ENCODE measurements at regions not wholly inside any gene's neighbourhood (a gene's known extent, or its start where the extent isn't known, plus 50 kb on each side); places are given as distances from the start of the nearest gene placed in this dataset.
"Not testable (repeated sequence)": the region's sequence is repeated elsewhere in the genome, so short reads cannot be mapped to it uniquely, and the experiment has no call there.

- TF ChIP-seq YY1 (IDR thresholded peaks at IDR 0.05; ENCODE audit: low read depth) = no peak
Observed at GRCh38 chr6:150503041-150503440, 96.6 kb upstream of the PLEKHG1 start (continued).

- H3K4me3 ChIP-seq (ENCODE audit: low read depth in 2 of 2, low read length in 1 of 2) = no peak overlapping the region
- no peak overlapping the region for H3K27ac ChIP-seq (ENCODE audit: low read depth in 2 of 2, low read length in 1 of 2)
- no peaks in the 10 kb centered on the region for H3F3A ChIP-seq (replicated peaks; ENCODE audit: insufficient read depth)
- H3K79me2 ChIP-seq (ENCODE audit: insufficient read depth) = no peaks in the 10 kb centered on the region
- 23% methylated on average over 5 of the region's 7 CpGs for WGBS (ENCODE audit: low lambda C conversion rate)
- H3K9me2 ChIP-seq = no peaks in the 10 kb centered on the region
- H2AFZ ChIP-seq (ENCODE audit: low read depth) = no peak overlapping the region
- no peaks in the 10 kb centered on the region for H4K20me1 ChIP-seq (ENCODE audit: insufficient read depth)
- TF ChIP-seq USF2 (IDR thresholded peaks at IDR 0.05; ENCODE audit: borderline replicate concordance, low read depth, low read length) (no peak), MXI1 (IDR thresholded peaks at IDR 0.05; ENCODE audit: low read depth, low read length) (no peak), PBX3 (IDR thresholded peaks at IDR 0.05) (no peak), ZBTB33 (IDR thresholded peaks at IDR 0.05; ENCODE audit: borderline replicate concordance, low read depth) (no peak), CTCF (IDR thresholded peaks at IDR 0.05) (no peak), TEAD4 (IDR thresholded peaks at IDR 0.05; ENCODE audit: borderline replicate concordance, insufficient read depth) (no peak), IRF3 (IDR thresholded peaks at IDR 0.05; ENCODE audit: low read depth, low read length) (no peak), RXRA (IDR thresholded peaks at IDR 0.05; ENCODE audit: borderline replicate concordance, low read depth) (no peak), EP300 (IDR thresholded peaks at IDR 0.05; ENCODE audit: borderline replicate concordance in 1 of 2, low read depth in 1 of 2, low read length in 1 of 2) (no peak), POLR2AphosphoS5 (IDR thresholded peaks at IDR 0.05; ENCODE audit: low read depth, low read length) (no peak), NRF1 (IDR thresholded peaks at IDR 0.05; ENCODE audit: low read depth, low read length) (no peak), FOSL2 (IDR thresholded peaks at IDR 0.05; ENCODE audit: borderline replicate concordance, low read depth) (no peak)
- no peak overlapping the region for H3K9ac ChIP-seq
- H3K4me2 ChIP-seq = no peak overlapping the region
- H3K9me3 ChIP-seq = no peaks in the 10 kb centered on the region
- ChIA-PET POLR2A (no interaction called here), CTCF (no interaction called here)
- no peaks in the 10 kb centered on the region for H3K4me1 ChIP-seq (ENCODE audit: control insufficient read depth in 1 of 2, insufficient read depth in 2 of 2, low read depth in 1 of 2, low read length in 1 of 2)
- no peak for DNase-seq
- no peaks in the 10 kb centered on the region for H3K36me3 ChIP-seq (replicated peaks in 1 of 2; ENCODE audit: control insufficient read depth in 1 of 2, insufficient read depth in 2 of 2, low read length in 1 of 2)
- no peaks in the 10 kb centered on the region for H3K27me3 ChIP-seq (ENCODE audit: insufficient read depth)
Observed at GRCh38 chr6:150503586-150504339, 95.9 kb upstream of the PLEKHG1 start.

GRCh38 chr6:150507361-150507760 lies 92.3 kb upstream of the PLEKHG1 start:
- H3K27me3 ChIP-seq (ENCODE audit: insufficient read depth); H3K79me2 ChIP-seq (ENCODE audit: insufficient read depth); POLR2A ChIA-PET; H3K4me2 ChIP-seq; H3K4me1 ChIP-seq (ENCODE audit: control insufficient read depth in 1 of 2, insufficient read depth in 2 of 2, low read depth in 1 of 2, low read length in 1 of 2); H3K9ac ChIP-seq; H4K20me1 ChIP-seq (ENCODE audit: insufficient read depth); H3K27ac ChIP-seq (ENCODE audit: low read depth in 2 of 2, low read length in 1 of 2); CTCF ChIA-PET; H3K9me3 ChIP-seq; H2AFZ ChIP-seq (ENCODE audit: low read depth); H3F3A ChIP-seq (replicated peaks; ENCODE audit: insufficient read depth); H3K4me3 ChIP-seq (ENCODE audit: low read depth in 2 of 2, low read length in 1 of 2); H3K36me3 ChIP-seq (replicated peaks in 1 of 2; ENCODE audit: control insufficient read depth in 1 of 2, insufficient read depth in 2 of 2, low read length in 1 of 2); H3K9me2 ChIP-seq; DNase-seq: not testable (repeated sequence)
- 52% methylated on average over 5 of the region's 35 CpGs for WGBS (ENCODE audit: low lambda C conversion rate)

Measured in SK-N-SH (cell line).